GM18870 (cell line): ENCODE measurements at regions not wholly inside any gene's neighbourhood (a gene's known extent, or its start where the extent isn't known, plus 50 kb on each side); places are given as distances from the start of the nearest gene placed in this dataset.
"Not testable (repeated sequence)": the region's sequence is repeated elsewhere in the genome, so short reads cannot be mapped to it uniquely, and the experiment has no call there.

Source experiments
- ATAC-seq: cut with Tn5 transposase; IDR thresholded peaks from one replicate; pipeline ENCODE4 v1.9.1; 2021; ENCODE audit warnings: moderate library complexity; ENCODE audit not compliant: unreplicated experiment

GRCh38 chr18:30839056-30839561 lies 203.4 kb downstream of the DSC3 start:
- ATAC-seq: not testable (repeated sequence)

- no peak for ATAC-seq
These were observed 213.8 kb downstream of the DSC3 start for GRCh38 chr18:30828700-30829099.

GRCh38 chr18:30819619-30820018 lies 222.9 kb downstream of the DSC3 start:
- no peak for ATAC-seq

- ATAC-seq: no peak
These were observed 228.1 kb downstream of the DSC3 start for GRCh38 chr18:30814446-30814845.

- no peak for ATAC-seq
These were observed 231.0 kb downstream of the DSC3 start for GRCh38 chr18:30811580-30811979.

GRCh38 chr18:30810580-30810979 lies 232.0 kb downstream of the DSC3 start:
- ATAC-seq: no peak

- no peak for ATAC-seq
These were observed 235.7 kb downstream of the DSC3 start for GRCh38 chr18:30806823-30807222.

GRCh38 chr18:30800800-30801199 lies 241.7 kb downstream of the DSC3 start:
- ATAC-seq: no peak

- no peak for ATAC-seq
These were observed 250.5 kb downstream of the DSC3 start for GRCh38 chr18:30792051-30792450.

GRCh38 chr18:30788411-30788991 lies 254.0 kb downstream of the DSC3 start:
- not testable (repeated sequence) for ATAC-seq

GRCh38 chr18:30787410-30787809 lies 255.1 kb downstream of the DSC3 start:
- no peak for ATAC-seq

GRCh38 chr18:30781601-30782000 lies 260.9 kb downstream of the DSC3 start:
- no peak for ATAC-seq

- no peak for ATAC-seq
These were observed 266.9 kb downstream of the DSC3 start for GRCh38 chr18:30775629-30776028.

- ATAC-seq: not testable (repeated sequence)
These were observed 270.4 kb downstream of the DSC3 start for GRCh38 chr18:30772170-30772569.

- ATAC-seq: no peak
These were observed 276.5 kb downstream of the DSC3 start for GRCh38 chr18:30766053-30766452.

GRCh38 chr18:30765247-30765646 lies 277.3 kb downstream of the DSC3 start:
- no peak for ATAC-seq

GRCh38 chr18:30763902-30764350 lies 278.6 kb downstream of the DSC3 start:
- no peak for ATAC-seq

GRCh38 chr18:30754846-30755245 lies 287.7 kb downstream of the DSC3 start:
- no peak for ATAC-seq

GRCh38 chr18:30748541-30748940 lies 294.0 kb downstream of the DSC3 start:
- ATAC-seq: no peak

- ATAC-seq: no peak
These were observed 296.3 kb downstream of the DSC3 start for GRCh38 chr18:30746224-30746623.

GRCh38 chr18:30743033-30743432 lies 299.5 kb downstream of the DSC3 start:
- ATAC-seq: no peak

GRCh38 chr18:30730915-30731314 lies 311.6 kb downstream of the DSC3 start:
- ATAC-seq: no peak

GRCh38 chr18:30727849-30728248 lies 314.7 kb downstream of the DSC3 start:
- ATAC-seq: no peak
